HG03064 (cell line): ENCODE measurements at regions not wholly inside any gene's neighbourhood (a gene's known extent, or its start where the extent isn't known, plus 50 kb on each side); places are given as distances from the start of the nearest gene placed in this dataset.

Experiments
- ATAC-seq: cut with Tn5 transposase; IDR thresholded peaks from one replicate; pipeline ENCODE4 v1.9.1; 2021; ENCODE audit warnings: low read depth; ENCODE audit not compliant: unreplicated experiment

DNA sequence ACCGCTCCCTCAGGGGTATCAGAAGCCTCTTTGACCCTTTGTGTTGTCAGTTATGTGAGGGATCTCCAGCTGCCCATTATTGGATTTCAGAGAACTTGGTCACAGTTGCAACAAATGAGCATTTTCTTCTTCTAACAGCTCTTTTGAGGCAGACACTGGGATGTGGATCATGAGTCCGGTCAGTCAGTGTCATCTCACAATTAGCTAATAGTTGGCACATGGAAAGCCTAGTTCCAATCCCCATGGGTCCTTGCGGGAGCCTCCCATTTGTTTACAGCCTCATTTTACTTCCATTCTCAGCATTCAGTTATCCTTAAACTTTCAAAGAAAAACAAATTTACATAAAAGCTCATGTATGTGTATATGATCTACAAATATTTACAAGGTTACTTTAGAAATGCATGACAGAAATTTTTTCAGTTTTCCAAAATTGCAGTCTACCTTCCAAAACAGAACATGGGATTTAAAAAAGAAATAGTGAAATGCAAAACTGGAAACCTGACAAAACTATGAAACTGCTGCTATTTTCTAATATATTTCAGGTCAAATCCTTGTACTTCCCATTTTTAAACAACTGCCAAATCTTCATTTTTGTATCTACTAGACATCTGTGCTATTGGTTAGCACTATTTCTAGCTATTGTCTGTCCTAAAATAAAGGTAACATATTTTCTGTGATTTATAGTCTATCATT is 547.1 kb upstream of the ZEB2 start:
- no peak for ATAC-seq

GRCh38 chr2:145066151-145066661 is 546.3 kb upstream of the ZEB2 start:
- ATAC-seq = no peak

- no peak for ATAC-seq
Measured at GRCh38 chr2:145065342-145065741, 545.4 kb upstream of the ZEB2 start.

GRCh38 chr2:145064511-145064910 is 544.6 kb upstream of the ZEB2 start:
- ATAC-seq = no peak

- ATAC-seq = no peak
Measured at GRCh38 chr2:145060876-145061275, 541.0 kb upstream of the ZEB2 start.

DNA sequence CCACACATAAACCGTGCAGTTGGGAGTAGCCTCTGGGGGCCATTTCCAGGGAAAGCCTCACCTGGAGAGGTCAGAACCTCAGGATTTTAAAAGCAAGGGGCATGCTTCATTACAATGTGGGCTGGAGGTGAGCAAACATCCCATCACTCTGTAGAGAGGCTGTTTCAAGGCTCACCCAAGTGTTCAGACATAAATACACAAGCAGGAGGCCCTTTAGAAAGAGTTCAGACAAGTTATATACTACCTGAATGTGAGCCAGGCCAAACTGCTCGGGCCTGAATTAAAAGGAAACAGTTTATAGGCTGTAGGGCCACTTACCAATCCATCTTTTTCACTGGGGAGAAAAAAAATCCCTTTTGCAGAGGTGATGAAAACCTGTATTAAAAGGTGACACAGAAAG is 540.0 kb upstream of the ZEB2 start:
- no peak for ATAC-seq

DNA sequence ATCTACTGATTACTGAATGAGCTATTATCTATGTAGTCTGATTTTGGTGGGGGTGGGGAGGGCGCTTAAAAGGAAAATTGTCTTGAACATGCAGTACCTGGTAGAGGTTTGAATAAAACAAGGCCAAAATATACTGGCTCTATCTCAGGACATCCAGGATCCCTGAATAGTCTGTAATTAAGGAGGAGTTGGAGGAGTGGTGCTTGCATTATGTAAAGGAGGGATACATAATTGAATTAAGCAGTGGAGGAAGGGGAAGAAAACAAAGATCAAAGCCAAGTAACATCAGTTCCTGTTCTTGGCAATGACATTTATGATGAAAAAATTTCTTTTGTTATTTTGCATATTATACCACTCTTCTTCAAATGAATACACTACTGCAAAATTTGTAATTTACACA is 539.4 kb upstream of the ZEB2 start:
- no peak for ATAC-seq

DNA sequence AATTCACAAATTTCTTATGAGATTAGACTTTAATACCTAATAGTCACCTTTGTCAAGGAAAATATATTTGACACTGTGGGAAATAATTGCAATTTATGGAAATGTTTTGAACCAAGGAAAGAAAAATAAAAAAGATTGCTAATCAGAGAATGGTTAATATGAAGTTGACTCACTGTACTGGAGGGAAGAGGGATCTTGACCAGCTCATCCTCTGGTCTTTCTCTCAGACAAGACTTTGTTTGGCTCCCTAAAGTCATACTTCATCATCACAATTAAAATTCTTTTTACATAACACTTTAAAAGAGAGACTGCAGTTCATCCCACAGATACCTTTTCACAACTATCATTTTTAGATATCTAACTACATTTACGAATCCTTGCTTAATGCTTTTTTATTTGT is 538.5 kb upstream of the ZEB2 start:
- ATAC-seq = no peak

GRCh38 chr2:145055651-145056050 is 535.7 kb upstream of the ZEB2 start:
- ATAC-seq = no peak

- ATAC-seq = no peak
Measured at GRCh38 chr2:145050134-145050533, 530.2 kb upstream of the ZEB2 start.

- no peak for ATAC-seq
Measured at GRCh38 chr2:145049475-145049874, 529.6 kb upstream of the ZEB2 start.

DNA sequence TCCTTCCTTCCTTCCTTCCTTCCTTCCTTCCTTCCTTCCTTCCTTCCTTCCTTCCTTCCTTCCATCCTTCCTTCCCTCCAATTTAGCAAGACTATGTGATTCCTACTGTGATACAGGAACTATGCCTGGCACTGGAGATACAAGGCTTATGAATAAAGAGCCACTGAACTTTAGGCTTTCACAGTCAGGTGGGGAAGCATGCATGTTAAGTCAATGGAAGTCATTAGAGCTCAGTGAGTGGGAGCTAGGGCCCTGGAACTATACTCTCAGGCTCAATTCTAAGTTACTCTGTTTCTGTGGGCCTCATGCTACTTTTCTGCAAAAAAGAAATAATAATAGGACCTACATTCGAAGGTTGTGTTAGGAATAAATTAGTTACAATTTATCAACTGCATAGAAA is 527.6 kb upstream of the ZEB2 start:
- ATAC-seq = no peak

DNA sequence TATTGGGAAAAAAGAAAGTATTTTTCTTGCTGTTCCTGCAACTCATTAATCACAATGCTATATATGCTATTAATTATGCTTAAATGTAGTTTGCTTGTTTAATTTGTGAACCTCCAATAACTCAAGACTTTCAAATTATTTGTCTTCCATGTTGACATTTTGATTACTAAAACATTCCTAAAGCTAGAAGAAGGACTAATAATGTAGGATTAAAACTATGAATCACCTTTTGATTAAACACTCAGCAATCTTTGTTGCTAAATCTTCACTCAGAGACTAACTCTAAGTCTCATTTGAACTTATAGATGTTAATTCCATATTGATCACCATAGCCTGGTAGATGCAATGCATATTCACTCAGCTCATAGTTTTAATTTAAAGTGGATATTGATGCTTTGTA is 524.6 kb upstream of the ZEB2 start:
- ATAC-seq = no peak

DNA sequence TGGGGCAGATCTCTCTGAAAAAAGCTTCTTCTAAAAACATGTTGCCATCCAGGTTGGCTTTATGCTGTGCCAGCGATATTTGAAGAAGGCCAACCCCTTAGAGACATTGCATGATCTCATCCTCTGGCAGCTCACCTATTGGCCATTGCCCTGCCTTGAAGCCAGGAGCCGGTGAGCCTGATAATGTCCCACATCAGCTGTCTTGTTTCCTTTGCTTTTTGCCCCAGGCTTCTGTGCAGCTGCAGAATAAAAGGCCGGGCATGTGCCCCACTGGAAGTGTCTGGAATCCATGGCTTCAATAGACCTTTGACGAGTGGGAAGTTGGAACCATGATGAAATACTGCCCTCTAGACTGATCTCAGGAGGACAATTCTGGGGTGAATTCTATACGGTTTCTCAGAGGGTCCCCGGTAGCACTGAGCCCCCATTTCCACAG is 523.5 kb upstream of the ZEB2 start:
- no peak for ATAC-seq

DNA sequence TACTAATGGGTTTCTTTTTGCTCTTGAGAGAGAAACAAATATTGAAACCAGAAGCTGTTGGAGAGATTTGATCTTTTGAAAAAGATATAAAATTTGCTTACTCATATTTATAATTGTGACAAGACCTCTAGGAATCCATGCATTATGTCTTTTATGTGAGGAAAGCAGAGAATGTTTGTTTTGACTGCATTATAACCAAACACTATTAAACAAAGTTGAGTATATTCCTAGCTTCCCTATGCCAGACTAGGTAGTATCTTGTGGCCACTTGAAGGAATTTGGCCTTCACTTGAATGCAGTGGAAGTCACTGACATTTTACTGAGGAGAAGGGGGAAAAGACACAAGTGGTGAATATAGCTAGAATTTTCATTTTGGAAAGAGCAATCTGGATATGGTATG is 521.8 kb upstream of the ZEB2 start:
- no peak for ATAC-seq

GRCh38 chr2:145040433-145040832 is 520.5 kb upstream of the ZEB2 start:
- no peak for ATAC-seq

DNA sequence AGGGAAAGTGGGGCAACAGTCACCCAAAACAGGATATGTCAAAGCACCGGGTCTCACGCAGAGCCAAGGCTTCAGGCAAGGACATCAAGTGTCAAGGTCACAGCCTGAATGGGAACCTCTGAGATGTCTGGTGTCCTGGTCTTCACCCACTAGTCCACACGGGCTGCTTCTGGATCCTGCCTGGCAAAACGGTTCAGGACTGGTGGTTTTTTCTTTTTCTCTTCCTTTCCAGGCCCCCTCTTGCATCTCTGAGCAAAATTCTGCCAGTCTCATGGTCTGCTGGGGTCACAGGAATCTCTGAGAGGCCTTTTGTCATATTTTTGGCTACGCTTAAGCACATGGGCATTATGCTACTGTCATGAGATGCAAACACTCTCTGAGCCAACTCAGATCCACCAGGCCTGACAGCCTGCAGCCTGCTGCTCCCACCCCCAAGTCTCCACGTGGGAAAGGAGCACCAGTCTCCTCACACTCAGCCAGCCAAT is 518.2 kb upstream of the ZEB2 start:
- no peak for ATAC-seq

DNA sequence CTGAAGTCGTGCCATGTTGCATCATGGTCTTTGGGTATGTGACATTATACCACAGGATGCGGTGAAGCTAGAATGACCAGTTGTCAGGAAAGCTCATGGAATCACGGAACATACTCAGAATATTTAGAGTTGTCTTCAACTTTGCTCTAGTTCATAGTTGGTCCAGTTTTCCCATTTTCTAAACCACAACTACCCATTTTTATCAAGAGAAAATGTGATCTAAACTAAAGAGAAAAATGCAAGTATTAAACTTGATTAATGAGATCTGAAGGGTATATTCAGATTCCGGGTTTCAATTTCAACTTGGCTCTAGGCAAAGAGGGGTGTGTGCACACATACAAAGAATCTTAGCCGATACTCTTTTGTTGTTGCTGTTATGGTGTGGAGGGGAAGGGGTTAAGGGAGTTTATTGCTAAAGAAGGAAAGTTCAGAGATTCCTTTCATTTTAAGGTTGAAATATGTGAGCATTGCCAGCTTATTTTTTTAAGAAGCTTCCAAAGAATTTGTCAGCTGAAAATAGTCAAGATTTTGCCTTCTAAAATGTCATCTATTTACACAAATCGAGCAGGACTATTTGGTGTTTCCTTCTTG is 516.6 kb upstream of the ZEB2 start:
- no peak for ATAC-seq

GRCh38 chr2:145034511-145034910 is 514.6 kb upstream of the ZEB2 start:
- ATAC-seq = no peak

DNA sequence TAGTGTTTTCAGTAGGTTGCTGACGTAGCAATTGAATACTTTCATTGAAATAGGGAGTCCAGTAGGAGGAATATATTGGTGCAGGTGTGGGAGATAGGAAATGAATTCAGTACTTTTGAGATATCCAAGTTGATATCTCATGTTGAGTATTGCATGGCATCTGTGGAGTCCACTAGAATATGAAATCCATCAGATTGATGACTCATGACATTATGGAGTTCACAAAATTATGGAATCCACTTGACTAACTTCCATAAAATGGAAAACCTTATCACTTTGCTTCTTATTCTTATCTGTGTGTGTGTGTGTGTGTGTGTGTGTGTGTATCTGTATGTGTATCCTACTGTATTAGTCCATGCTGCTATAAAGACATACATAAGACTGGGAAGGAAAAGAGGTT is 513.5 kb upstream of the ZEB2 start:
- ATAC-seq = no peak

DNA sequence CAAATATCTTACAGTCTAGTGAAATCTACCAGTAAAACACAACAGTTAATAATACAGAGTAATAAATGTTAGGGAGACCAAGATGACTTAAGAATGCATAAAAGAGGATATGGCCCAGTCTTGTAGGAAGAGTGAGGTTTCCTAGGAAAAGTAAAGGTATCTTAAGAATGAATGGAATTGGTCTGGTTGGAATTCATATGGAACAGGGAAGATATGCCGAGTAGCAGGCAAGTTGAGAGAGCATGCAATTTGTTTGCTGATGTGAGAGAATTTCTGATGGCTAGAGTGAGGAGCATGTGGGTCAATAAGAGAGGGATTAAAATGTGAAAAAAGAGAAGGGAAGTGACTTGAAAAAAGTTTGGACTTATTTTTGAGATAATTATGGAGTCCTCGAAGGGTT is 512.9 kb upstream of the ZEB2 start:
- no peak for ATAC-seq

DNA sequence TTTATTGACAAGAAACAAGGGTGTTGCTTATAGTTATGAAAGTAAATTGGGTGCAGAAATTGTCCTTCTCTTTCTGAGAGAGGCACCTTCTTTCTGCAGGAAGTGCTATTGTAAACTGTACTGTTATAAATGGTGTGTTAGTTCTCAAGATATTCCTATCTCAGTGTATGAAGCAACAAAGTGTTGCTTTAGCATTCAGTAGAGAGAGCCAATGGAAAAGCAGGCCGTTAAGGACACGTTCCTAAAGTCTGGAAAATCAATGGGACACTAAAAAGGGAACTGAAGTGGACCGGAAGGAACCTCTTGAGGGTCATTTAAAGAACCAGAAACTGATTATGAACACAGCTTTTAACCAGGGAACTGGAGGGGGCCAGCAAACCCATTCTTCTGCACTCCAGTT is 510.0 kb upstream of the ZEB2 start:
- ATAC-seq = no peak
